ENCODE measurements at regions not wholly inside any gene's neighbourhood (a gene's known extent, or its start where the extent isn't known, plus 50 kb on each side); places are given as distances from the start of the nearest gene placed in this dataset.

DNA sequence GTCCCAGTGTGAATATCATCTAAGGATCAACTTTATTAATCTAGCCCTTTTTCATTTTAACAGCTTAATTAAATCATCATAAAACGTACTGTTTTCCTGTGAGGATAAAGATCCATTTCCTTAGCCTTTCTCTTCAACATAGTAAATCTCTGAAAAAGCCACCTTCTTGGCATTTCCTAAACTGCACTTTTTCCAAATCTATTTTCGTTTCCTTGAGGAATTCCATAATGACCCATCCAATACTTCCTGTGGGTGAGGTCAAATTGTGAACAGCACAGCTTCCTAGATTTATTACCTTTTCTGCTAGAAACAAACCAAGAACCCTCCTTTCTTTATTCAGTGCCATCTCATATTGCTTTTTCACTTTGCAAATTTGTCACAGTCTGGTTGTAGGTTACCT lies 129.4 kb upstream of the CNTN4 start:
- TF ChIP-seq, protein P1, sequence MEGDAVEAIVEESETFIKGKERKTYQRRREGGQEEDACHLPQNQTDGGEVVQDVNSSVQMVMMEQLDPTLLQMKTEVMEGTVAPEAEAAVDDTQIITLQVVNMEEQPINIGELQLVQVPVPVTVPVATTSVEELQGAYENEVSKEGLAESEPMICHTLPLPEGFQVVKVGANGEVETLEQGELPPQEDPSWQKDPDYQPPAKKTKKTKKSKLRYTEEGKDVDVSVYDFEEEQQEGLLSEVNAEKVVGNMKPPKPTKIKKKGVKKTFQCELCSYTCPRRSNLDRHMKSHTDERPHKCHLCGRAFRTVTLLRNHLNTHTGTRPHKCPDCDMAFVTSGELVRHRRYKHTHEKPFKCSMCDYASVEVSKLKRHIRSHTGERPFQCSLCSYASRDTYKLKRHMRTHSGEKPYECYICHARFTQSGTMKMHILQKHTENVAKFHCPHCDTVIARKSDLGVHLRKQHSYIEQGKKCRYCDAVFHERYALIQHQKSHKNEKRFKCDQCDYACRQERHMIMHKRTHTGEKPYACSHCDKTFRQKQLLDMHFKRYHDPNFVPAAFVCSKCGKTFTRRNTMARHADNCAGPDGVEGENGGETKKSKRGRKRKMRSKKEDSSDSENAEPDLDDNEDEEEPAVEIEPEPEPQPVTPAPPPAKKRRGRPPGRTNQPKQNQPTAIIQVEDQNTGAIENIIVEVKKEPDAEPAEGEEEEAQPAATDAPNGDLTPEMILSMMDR (IDR thresholded peaks at IDR 0.05), result no peak
- no peak for TF ChIP-seq POLR2A (IDR thresholded peaks at IDR 0.05)

Measured in gastroesophageal sphincter (tissue), 3 donors.